8988T (cell line): ENCODE measurements at regions not wholly inside any gene's neighbourhood (a gene's known extent, or its start where the extent isn't known, plus 50 kb on each side); places are given as distances from the start of the nearest gene placed in this dataset.

Source experiments
- DNase-seq: peaks from one replicate; pipeline ENCODE4 v3.0.0; 2011

GRCh38 chr16:6993544-6993943, 339.1 kb upstream of the RBFOX1 start:
- DNase-seq = no peak

GRCh38 chr16:6988846-6989245, 343.8 kb upstream of the RBFOX1 start:
- DNase-seq = no peak

GRCh38 chr16:6977916-6978315, 354.7 kb upstream of the RBFOX1 start:
- DNase-seq = no peak

GRCh38 chr16:6977291-6977690, 355.4 kb upstream of the RBFOX1 start:
- DNase-seq = no peak

GRCh38 chr16:6976716-6977115, 355.9 kb upstream of the RBFOX1 start:
- no peak for DNase-seq

- DNase-seq = no peak
Measured at GRCh38 chr16:6970171-6970857, 362.3 kb upstream of the RBFOX1 start.

GRCh38 chr16:6969594-6969993, 363.1 kb upstream of the RBFOX1 start:
- no peak for DNase-seq

GRCh38 chr16:6967796-6968320, 364.8 kb upstream of the RBFOX1 start:
- no peak for DNase-seq

- no peak for DNase-seq
Measured at GRCh38 chr16:6966925-6967324, 365.7 kb upstream of the RBFOX1 start.

GRCh38 chr16:6964679-6965078, 368.0 kb upstream of the RBFOX1 start:
- DNase-seq = no peak

GRCh38 chr16:6961704-6962103, 370.9 kb upstream of the RBFOX1 start:
- no peak for DNase-seq

- no peak for DNase-seq
Measured at GRCh38 chr16:6958184-6958583, 374.5 kb upstream of the RBFOX1 start.

GRCh38 chr16:6957681-6958080, 375.0 kb upstream of the RBFOX1 start:
- DNase-seq = no peak

GRCh38 chr16:6956511-6956910, 376.1 kb upstream of the RBFOX1 start:
- DNase-seq = no peak

- DNase-seq = no peak
Measured at GRCh38 chr16:6955303-6955702, 377.3 kb upstream of the RBFOX1 start.

- no peak for DNase-seq
Measured at GRCh38 chr16:6949240-6949639, 383.4 kb upstream of the RBFOX1 start.

- no peak for DNase-seq
Measured at GRCh38 chr16:6947291-6947690, 385.4 kb upstream of the RBFOX1 start.

GRCh38 chr16:6946802-6947201, 385.8 kb upstream of the RBFOX1 start:
- no peak for DNase-seq

- DNase-seq = no peak
Measured at GRCh38 chr16:6946106-6946505, 386.5 kb upstream of the RBFOX1 start.

- no peak for DNase-seq
Measured at GRCh38 chr16:6940968-6941367, 391.7 kb upstream of the RBFOX1 start.

GRCh38 chr16:6937641-6938040, 395.0 kb upstream of the RBFOX1 start:
- no peak for DNase-seq

GRCh38 chr16:6932871-6933385, 399.7 kb upstream of the RBFOX1 start:
- DNase-seq = no peak

GRCh38 chr16:6929868-6930267, 402.8 kb upstream of the RBFOX1 start:
- DNase-seq = no peak

- DNase-seq = no peak
Measured at GRCh38 chr16:6926762-6927161, 405.9 kb upstream of the RBFOX1 start.

GRCh38 chr16:6926341-6926740, 406.3 kb upstream of the RBFOX1 start:
- no peak for DNase-seq
